Esophagus muscularis mucosa (tissue), 4 donors: ENCODE measurements at regions not wholly inside any gene's neighbourhood (a gene's known extent, or its start where the extent isn't known, plus 50 kb on each side); places are given as distances from the start of the nearest gene placed in this dataset.

Experiments
- CTCF ChIP-seq, 3 experiments: fragments of 200-600 bp in 2 of 3; fragments of 450-650 bp in 1 of 3; sonication (generic) in 2 of 3; IDR thresholded peaks; one replicate each; pipeline ENCODE4 v1.5.1; 2017 to 2019; ENCODE audit warnings: antibody characterized with exemption in 3 of 3, mild to moderate bottlenecking in 2 of 3, moderate library complexity in 1 of 3
- EP300 ChIP-seq: sonication (generic); formaldehyde crosslinking; IDR thresholded peaks from one replicate; pipeline ENCODE4 v1.6.1; 2017; ENCODE audit warnings: antibody characterized with exemption
- POLR2A ChIP-seq: fragments of 450-650 bp; IDR thresholded peaks from one replicate; pipeline ENCODE4 v1.6.1; 2017; ENCODE audit warnings: antibody characterized with exemption, moderate library complexity, mild to moderate bottlenecking, low read depth
- POLR2AphosphoS5 ChIP-seq, 2 donors: sonication (generic); formaldehyde crosslinking; IDR thresholded peaks; one replicate each; pipeline ENCODE4 v1.6.1; 2017; ENCODE audit warnings: antibody characterized with exemption in 2 of 2

- TF ChIP-seq POLR2A (no peak), EP300 (no peak), CTCF (IDR thresholded peaks at IDR 0.05) (no peak), POLR2AphosphoS5 (IDR thresholded peaks at IDR 0.05) (no peak)
These were observed 70.7 kb upstream of the JUN start for GRCh38 chr1:58854576-58854975.
